ENCODE measurements at regions not wholly inside any gene's neighbourhood (a gene's known extent, or its start where the extent isn't known, plus 50 kb on each side); places are given as distances from the start of the nearest gene placed in this dataset.

DNA sequence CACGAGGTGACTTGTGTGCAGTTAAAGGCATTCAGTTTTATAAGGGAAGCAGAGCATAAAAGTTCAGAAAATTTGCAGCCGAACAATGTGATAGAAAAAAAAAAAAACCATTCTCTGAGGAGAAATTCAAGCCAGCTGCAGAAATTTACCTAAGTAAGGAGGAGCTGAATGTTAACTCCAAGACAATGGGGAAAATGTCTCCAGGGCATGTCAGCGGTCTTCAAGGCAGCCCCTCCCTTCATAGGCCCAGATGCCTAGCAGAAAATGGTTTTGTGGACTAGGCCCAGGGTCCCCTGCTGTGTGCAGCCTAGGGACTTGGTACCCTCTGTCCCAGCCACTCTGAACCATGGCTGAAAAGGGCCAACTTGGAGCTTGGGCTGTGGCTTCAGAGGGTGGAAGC lies 1764.0 kb downstream of the C4orf33 start (continued):
- TF ChIP-seq, protein P1, sequence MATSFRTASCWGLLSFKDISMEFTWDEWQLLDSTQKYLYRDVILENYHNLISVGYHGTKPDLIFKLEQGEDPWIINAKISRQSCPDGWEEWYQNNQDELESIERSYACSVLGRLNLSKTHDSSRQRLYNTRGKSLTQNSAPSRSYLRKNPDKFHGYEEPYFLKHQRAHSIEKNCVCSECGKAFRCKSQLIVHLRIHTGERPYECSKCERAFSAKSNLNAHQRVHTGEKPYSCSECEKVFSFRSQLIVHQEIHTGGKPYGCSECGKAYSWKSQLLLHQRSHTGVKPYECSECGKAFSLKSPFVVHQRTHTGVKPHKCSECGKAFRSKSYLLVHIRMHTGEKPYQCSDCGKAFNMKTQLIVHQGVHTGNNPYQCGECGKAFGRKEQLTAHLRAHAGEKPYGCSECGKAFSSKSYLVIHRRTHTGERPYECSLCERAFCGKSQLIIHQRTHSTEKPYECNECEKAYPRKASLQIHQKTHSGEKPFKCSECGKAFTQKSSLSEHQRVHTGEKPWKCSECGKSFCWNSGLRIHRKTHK (tag by site-specific recombination; IDR thresholded peaks at IDR 0.05), result no peak
- TF ChIP-seq ZBTB11 (tag by site-specific recombination; conservative IDR thresholded peaks at IDR 0.05; ENCODE audit: low read depth), result no peak
- no peak for TF ChIP-seq REPIN1 (tag by site-specific recombination; IDR thresholded peaks at IDR 0.05; ENCODE audit: low read depth)
- TF ChIP-seq, protein P2, sequence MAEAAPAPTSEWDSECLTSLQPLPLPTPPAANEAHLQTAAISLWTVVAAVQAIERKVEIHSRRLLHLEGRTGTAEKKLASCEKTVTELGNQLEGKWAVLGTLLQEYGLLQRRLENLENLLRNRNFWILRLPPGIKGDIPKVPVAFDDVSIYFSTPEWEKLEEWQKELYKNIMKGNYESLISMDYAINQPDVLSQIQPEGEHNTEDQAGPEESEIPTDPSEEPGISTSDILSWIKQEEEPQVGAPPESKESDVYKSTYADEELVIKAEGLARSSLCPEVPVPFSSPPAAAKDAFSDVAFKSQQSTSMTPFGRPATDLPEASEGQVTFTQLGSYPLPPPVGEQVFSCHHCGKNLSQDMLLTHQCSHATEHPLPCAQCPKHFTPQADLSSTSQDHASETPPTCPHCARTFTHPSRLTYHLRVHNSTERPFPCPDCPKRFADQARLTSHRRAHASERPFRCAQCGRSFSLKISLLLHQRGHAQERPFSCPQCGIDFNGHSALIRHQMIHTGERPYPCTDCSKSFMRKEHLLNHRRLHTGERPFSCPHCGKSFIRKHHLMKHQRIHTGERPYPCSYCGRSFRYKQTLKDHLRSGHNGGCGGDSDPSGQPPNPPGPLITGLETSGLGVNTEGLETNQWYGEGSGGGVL (tag by site-specific recombination; IDR thresholded peaks at IDR 0.05), result no peak
- TF ChIP-seq, protein P3, sequence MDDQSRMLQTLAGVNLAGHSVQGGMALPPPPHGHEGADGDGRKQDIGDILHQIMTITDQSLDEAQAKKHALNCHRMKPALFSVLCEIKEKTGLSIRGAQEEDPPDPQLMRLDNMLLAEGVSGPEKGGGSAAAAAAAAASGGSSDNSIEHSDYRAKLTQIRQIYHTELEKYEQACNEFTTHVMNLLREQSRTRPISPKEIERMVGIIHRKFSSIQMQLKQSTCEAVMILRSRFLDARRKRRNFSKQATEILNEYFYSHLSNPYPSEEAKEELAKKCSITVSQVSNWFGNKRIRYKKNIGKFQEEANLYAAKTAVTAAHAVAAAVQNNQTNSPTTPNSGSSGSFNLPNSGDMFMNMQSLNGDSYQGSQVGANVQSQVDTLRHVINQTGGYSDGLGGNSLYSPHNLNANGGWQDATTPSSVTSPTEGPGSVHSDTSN (CRISPR knock-in tag; IDR thresholded peaks at IDR 0.05), result no peak
- TF ChIP-seq ZNF324 (tag by site-specific recombination; IDR thresholded peaks at IDR 0.05), result no peak
- TF ChIP-seq ZNF837 (tag by site-specific recombination; IDR thresholded peaks at IDR 0.05), result no peak

DNA sequence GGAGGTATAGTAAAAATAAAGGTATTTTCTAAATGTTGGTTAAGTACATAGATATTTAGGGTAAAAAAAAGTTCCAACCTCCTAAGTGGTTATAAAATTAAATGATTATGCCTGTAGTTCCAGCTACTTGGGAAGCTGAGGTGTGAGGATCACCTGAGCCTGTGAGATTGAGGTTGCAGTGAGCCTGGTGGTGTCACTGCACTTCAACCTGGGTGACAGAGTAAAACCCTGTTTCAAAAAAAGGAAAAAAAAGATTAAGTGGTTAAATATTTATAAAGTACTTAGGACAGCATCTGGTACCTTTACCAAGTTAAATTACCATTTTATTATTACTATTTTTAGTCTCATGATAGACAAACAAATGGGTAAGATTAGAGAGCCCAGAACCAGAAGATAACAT lies 1801.0 kb downstream of the C4orf33 start:
- Histone ChIP-seq H3K4me1 (ENCODE audit: control insufficient read depth, insufficient read depth, low read length) (no peaks in the 10 kb centered on the region), H3K27ac (ENCODE audit: extremely low read depth, low read depth, low read length) (no peak overlapping the region), H3K9me3 (ENCODE audit: control insufficient read depth, insufficient read depth, low read depth, low read length) (no peaks in the 10 kb centered on the region), H3K36me3 (ENCODE audit: control insufficient read depth in 2 of 2, insufficient read depth in 1 of 2, low read length in 2 of 2) (no peaks in the 10 kb centered on the region), H3K4me3 (ENCODE audit: low read depth, low read length) (no peak overlapping the region)
- POLR2A ChIA-PET, result no interaction called here
- CTCF ChIA-PET, result no interaction called here
- TF ChIP-seq, protein P4, sequence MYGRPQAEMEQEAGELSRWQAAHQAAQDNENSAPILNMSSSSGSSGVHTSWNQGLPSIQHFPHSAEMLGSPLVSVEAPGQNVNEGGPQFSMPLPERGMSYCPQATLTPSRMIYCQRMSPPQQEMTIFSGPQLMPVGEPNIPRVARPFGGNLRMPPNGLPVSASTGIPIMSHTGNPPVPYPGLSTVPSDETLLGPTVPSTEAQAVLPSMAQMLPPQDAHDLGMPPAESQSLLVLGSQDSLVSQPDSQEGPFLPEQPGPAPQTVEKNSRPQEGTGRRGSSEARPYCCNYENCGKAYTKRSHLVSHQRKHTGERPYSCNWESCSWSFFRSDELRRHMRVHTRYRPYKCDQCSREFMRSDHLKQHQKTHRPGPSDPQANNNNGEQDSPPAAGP (tag by site-specific recombination; IDR thresholded peaks at IDR 0.05), result no peak
- TF ChIP-seq YY2 (tag by site-specific recombination; IDR thresholded peaks at IDR 0.05), result no peak
- TF ChIP-seq ZNF792 (tag by site-specific recombination; IDR thresholded peaks at IDR 0.05), result no peak
- no peak for TF ChIP-seq ZNF146 (tag by site-specific recombination; IDR thresholded peaks at IDR 0.05)
- no peak for TF ChIP-seq TSHZ1 (tag by site-specific recombination; IDR thresholded peaks at IDR 0.05; ENCODE audit: borderline replicate concordance)
- TF ChIP-seq ZNF155 (tag by site-specific recombination; IDR thresholded peaks at IDR 0.05), result no peak

Measured in HEK293 (cell line).